ENCODE measurements at regions not wholly inside any gene's neighbourhood (a gene's known extent, or its start where the extent isn't known, plus 50 kb on each side); places are given as distances from the start of the nearest gene placed in this dataset.

GRCh38 chr13:73336773-73337172 lies 278.0 kb downstream of the KLF5 start:
- FAIRE-seq (no peak), DNase-seq (ENCODE audit: insufficient read length, low spot score) (no peak)
- TF ChIP-seq, protein P1, sequence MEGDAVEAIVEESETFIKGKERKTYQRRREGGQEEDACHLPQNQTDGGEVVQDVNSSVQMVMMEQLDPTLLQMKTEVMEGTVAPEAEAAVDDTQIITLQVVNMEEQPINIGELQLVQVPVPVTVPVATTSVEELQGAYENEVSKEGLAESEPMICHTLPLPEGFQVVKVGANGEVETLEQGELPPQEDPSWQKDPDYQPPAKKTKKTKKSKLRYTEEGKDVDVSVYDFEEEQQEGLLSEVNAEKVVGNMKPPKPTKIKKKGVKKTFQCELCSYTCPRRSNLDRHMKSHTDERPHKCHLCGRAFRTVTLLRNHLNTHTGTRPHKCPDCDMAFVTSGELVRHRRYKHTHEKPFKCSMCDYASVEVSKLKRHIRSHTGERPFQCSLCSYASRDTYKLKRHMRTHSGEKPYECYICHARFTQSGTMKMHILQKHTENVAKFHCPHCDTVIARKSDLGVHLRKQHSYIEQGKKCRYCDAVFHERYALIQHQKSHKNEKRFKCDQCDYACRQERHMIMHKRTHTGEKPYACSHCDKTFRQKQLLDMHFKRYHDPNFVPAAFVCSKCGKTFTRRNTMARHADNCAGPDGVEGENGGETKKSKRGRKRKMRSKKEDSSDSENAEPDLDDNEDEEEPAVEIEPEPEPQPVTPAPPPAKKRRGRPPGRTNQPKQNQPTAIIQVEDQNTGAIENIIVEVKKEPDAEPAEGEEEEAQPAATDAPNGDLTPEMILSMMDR (IDR thresholded peaks at IDR 0.05; ENCODE audit: insufficient read depth, missing control alignments), result no peak

- DNase-seq (ENCODE audit: insufficient read length, low spot score) (no peak), FAIRE-seq (no peak)
- TF ChIP-seq, protein P1 (IDR thresholded peaks at IDR 0.05; ENCODE audit: insufficient read depth, missing control alignments), result no peak
Observed at GRCh38 chr13:73335944-73336343, 277.1 kb downstream of the KLF5 start.

- TF ChIP-seq, protein P1 (IDR thresholded peaks at IDR 0.05; ENCODE audit: insufficient read depth, missing control alignments), result no peak
- FAIRE-seq, result peak; percentile 93
- peak; percentile 24 for DNase-seq (ENCODE audit: insufficient read length, low spot score)
Observed at GRCh38 chr13:73335210-73335609, 276.4 kb downstream of the KLF5 start.

- no peak for DNase-seq (ENCODE audit: insufficient read length, low spot score)
- TF ChIP-seq, protein P1 (IDR thresholded peaks at IDR 0.05; ENCODE audit: insufficient read depth, missing control alignments), result no peak
- FAIRE-seq, result no peak
Observed at GRCh38 chr13:73334445-73334844, 275.6 kb downstream of the KLF5 start.

- TF ChIP-seq, protein P1 (IDR thresholded peaks at IDR 0.05; ENCODE audit: insufficient read depth, missing control alignments), result no peak
- FAIRE-seq (no peak), DNase-seq (ENCODE audit: insufficient read length, low spot score) (no peak)
Observed at GRCh38 chr13:73331556-73331955, 272.8 kb downstream of the KLF5 start.

- TF ChIP-seq, protein P1 (IDR thresholded peaks at IDR 0.05; ENCODE audit: insufficient read depth, missing control alignments), result no peak
- FAIRE-seq, result no peak
- DNase-seq (ENCODE audit: insufficient read length, low spot score), result no peak
Observed at GRCh38 chr13:73329355-73329754, 270.6 kb downstream of the KLF5 start.

- FAIRE-seq (no peak), DNase-seq (ENCODE audit: insufficient read length, low spot score) (no peak)
- TF ChIP-seq, protein P1 (IDR thresholded peaks at IDR 0.05; ENCODE audit: insufficient read depth, missing control alignments), result no peak
Observed at GRCh38 chr13:73327579-73327978, 268.8 kb downstream of the KLF5 start.

Measured in D721Med (cell line).